Islet precursor cell (in vitro differentiated cells): ENCODE measurements at regions not wholly inside any gene's neighbourhood (a gene's known extent, or its start where the extent isn't known, plus 50 kb on each side); places are given as distances from the start of the nearest gene placed in this dataset.

Experiments used
- DNase-seq: peaks from one replicate; pipeline ENCODE4 v3.0.0-alpha.2; 2018

DNA sequence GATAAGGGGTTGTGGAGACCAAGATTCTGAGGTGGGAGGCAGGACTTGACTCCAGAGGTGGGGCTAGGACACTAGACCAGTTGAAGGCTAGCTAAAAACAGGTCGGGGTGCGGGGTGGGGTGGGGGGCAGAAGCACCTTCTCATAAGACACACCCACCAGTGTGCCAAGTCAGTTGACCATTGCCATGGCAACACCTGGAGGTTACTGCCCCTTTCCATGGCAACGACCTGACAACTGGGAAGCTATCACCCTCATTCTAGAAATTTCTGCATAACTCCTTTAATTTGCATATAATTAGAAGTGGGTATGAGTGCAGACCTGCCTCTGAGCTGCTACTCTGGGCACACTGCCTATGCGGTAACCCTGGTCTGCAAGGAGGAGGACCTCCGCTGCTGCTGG is 53.9 kb upstream of the ALOX12 start:
- DNase-seq: no peak

DNA sequence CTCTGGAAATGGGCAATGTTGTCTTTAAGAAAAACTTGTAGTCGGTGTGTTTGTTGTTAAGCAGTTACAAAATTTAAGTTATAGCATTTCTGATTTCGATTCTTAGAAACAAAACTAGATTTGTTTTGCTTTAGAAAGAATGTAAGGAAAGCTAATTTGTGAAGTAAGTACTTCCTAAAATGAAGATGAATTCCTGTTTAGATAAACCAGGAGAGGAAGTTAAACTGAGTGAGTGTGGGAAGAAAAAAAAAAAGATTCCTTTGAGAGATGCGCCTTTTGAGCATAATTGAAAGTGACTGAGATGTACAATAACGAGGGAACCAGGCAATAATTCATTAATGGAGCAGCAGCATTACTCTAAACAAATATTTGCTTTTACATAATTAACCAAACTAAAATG is 52.4 kb upstream of the ALOX12 start:
- DNase-seq: no peak
